ENCODE measurements at regions not wholly inside any gene's neighbourhood (a gene's known extent, or its start where the extent isn't known, plus 50 kb on each side); places are given as distances from the start of the nearest gene placed in this dataset.

DNA sequence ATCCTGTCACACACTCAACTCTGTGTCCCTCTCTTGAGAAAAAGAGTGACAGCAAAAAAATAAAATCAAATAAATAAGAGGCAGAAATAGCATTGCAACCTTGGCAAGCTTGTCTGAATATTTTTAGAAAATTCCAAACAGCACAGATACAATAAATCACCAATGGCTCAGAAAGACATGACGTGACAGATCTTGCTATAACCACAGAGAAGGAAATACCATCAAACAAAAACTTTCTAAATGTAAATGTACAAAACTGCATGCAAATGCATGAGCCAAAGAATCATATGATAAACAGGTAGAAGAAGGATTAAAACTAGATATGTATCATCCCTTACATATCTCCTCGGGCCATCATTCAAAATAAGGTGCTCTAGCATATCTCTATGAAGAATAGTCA, 549.2 kb upstream of the NOX3 start:
- no peak for TF ChIP-seq CTCF (IDR thresholded peaks at IDR 0.05; ENCODE audit: low read depth, low read length, missing control alignments)
- H3K4me3 ChIP-seq (ENCODE audit: low read depth, low read length), result no peak overlapping the region
- in situ Hi-C loops (cut with HindIII; ENCODE audit: low sequenced_read_pairs), result no loop called here
- DNase-seq (ENCODE audit: low read depth), result no peak

GRCh38 chr6:155996151-155996550, 540.5 kb upstream of the NOX3 start:
- no peak overlapping the region for H3K4me3 ChIP-seq (ENCODE audit: low read depth, low read length)
- no peak for DNase-seq (ENCODE audit: low read depth)
- in situ Hi-C loops (cut with HindIII; ENCODE audit: low sequenced_read_pairs), result no loop called here
- no peak for TF ChIP-seq CTCF (IDR thresholded peaks at IDR 0.05; ENCODE audit: low read depth, low read length, missing control alignments)

DNA sequence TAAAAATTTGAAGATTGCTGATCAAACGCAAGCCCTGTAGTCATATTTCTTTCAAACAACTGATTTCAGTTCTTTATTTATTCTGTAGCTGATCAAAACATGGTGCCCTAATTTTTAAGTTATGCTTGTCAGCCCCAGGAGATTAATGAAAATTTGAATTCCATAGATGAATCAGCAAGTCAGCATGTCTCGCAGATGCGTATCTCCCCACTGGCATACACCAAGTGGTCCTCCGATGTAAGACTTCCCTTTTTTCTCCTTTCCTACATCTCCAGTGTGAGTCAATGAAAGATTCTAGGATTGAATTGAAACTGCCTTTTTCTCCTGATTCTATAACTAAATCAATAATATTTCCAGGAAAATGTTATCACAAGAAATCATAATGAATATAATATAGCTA, 539.6 kb upstream of the NOX3 start:
- H3K4me3 ChIP-seq (ENCODE audit: low read depth, low read length), result no peak overlapping the region
- DNase-seq (ENCODE audit: low read depth), result no peak
- in situ Hi-C loops (cut with HindIII; ENCODE audit: low sequenced_read_pairs), result no loop called here
- no peak for TF ChIP-seq CTCF (IDR thresholded peaks at IDR 0.05; ENCODE audit: low read depth, low read length, missing control alignments)

GRCh38 chr6:155994086-155994485, 538.4 kb upstream of the NOX3 start:
- no peak for TF ChIP-seq CTCF (IDR thresholded peaks at IDR 0.05; ENCODE audit: low read depth, low read length, missing control alignments)
- in situ Hi-C loops (cut with HindIII; ENCODE audit: low sequenced_read_pairs), result no loop called here
- DNase-seq (ENCODE audit: low read depth), result no peak
- no peak overlapping the region for H3K4me3 ChIP-seq (ENCODE audit: low read depth, low read length)

DNA sequence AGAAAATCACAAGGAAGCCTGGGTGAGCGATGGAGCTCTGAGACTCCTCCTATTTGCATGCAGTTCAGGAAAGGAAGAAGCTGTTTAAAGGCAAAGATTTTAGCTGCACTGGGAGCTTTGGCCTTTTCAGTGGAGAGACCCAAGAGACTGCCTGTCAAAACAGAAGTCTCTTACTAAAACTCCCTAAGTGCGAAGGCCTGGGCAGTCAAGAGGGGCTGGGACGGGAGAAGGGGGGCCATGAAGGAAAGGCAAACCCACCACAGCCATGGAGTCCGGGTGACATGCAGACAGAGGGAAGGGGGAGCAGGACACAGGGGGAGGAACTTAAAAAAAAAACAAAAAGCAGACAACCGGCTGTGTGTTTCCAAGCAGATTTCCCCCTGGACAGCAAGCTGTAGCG, 537.6 kb upstream of the NOX3 start:
- no peak for DNase-seq (ENCODE audit: low read depth)
- in situ Hi-C loops (cut with HindIII; ENCODE audit: low sequenced_read_pairs), result no loop called here
- no peak for TF ChIP-seq CTCF (IDR thresholded peaks at IDR 0.05; ENCODE audit: low read depth, low read length, missing control alignments)
- H3K4me3 ChIP-seq (ENCODE audit: low read depth, low read length), result no peak overlapping the region

DNA sequence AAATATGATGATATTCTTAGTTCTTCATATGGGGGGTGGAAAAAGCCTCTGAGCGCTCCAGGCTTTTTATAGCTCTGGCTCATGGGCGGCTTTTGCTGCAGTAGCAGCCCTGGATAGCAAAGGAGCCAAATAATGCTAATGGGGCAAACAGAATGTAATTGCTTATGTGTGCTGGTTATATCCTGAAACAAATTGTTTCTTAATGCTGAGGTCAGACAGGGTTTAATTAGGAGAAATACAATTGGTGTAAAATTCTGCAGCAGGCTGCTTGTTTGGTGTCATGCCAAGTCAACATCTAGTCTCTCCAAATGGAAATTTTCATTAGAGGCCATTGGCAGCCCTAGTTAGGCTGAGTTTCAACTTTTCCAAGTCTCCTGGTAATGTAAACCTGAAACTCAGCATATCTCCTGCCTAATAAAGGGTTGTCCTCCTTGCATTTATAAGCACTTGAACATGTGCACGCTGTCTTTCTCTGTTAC, 530.1 kb upstream of the NOX3 start:
- DNase-seq (ENCODE audit: low read depth), result no peak
- in situ Hi-C loops (cut with HindIII; ENCODE audit: low sequenced_read_pairs), result no loop called here
- TF ChIP-seq CTCF (IDR thresholded peaks at IDR 0.05; ENCODE audit: low read depth, low read length, missing control alignments), result no peak
- no peak overlapping the region for H3K4me3 ChIP-seq (ENCODE audit: low read depth, low read length)

DNA sequence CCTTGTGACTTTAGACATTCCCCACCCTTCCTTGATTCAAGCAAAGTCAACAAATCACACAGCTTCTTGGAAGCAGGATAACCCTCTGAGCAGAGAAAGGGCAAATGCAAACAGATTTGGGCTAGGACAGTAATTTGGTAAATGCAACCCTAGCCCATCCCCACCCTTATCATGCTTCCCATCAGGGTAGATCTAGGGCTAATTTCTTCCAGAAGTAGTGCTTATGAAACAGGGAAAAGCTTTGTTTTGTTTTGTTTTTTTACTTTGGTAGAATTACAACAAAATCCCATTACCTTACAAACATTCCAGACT, 525.1 kb upstream of the NOX3 start:
- in situ Hi-C loops (cut with HindIII; ENCODE audit: low sequenced_read_pairs), result no loop called here
- no peak for DNase-seq (ENCODE audit: low read depth)
- no peak overlapping the region for H3K4me3 ChIP-seq (ENCODE audit: low read depth, low read length)
- TF ChIP-seq CTCF (IDR thresholded peaks at IDR 0.05; ENCODE audit: low read depth, low read length, missing control alignments), result no peak

Measured in astrocyte of the cerebellum (primary cell).